Astrocyte of the spinal cord (primary cell): ENCODE measurements at regions not wholly inside any gene's neighbourhood (a gene's known extent, or its start where the extent isn't known, plus 50 kb on each side); places are given as distances from the start of the nearest gene placed in this dataset.

Source experiments
- DNase-seq: peaks from one replicate; pipeline ENCODE4 v3.0.0; 2011; ENCODE audit warnings: low read depth, low spot score
- H3K4me3 ChIP-seq: 2 replicates; pipeline ENCODE4 v1.5.1; 2011; ENCODE audit warnings: low read depth, mild to moderate bottlenecking, low read length, moderate library complexity
- CTCF ChIP-seq: IDR thresholded peaks from 2 replicates; pipeline ENCODE4 v1.5.1; 2012; ENCODE audit warnings: low read depth, mild to moderate bottlenecking, low read length, inconsistent platforms
- in situ Hi-C: cut with HindIII; loops from 2 replicates; pipeline ENCODE4 v1.10.0; 2017; ENCODE audit warnings: low sequenced_read_pairs

GRCh38 chr2:146598791-146599190 lies 1246.0 kb upstream of the ACVR2A start:
- TF ChIP-seq CTCF = no peak
- no peak for DNase-seq
- in situ Hi-C loops = no loop called here

GRCh38 chr2:146597291-146597690 lies 1247.5 kb upstream of the ACVR2A start:
- TF ChIP-seq CTCF = no peak
- H3K4me3 ChIP-seq = no peak overlapping the region
- DNase-seq = no peak
- in situ Hi-C loops = no loop called here

More at GRCh38 chr2:146598791-146599190, 1246.0 kb upstream of the ACVR2A start:
- H3K4me3 ChIP-seq = no peak overlapping the region

- in situ Hi-C loops = no loop called here
- no peak overlapping the region for H3K4me3 ChIP-seq
- no peak for DNase-seq
- no peak for TF ChIP-seq CTCF
These were observed 1252.9 kb upstream of the ACVR2A start for GRCh38 chr2:146591908-146592307.

GRCh38 chr2:146587291-146587713 lies 1257.5 kb upstream of the ACVR2A start:
- no peak for TF ChIP-seq CTCF
- no peak for DNase-seq
- no peak overlapping the region for H3K4me3 ChIP-seq
- in situ Hi-C loops = no loop called here

GRCh38 chr2:146584316-146584715 lies 1260.5 kb upstream of the ACVR2A start:
- in situ Hi-C loops = no loop called here
- DNase-seq = no peak
- no peak overlapping the region for H3K4me3 ChIP-seq
- TF ChIP-seq CTCF = no peak

- peak; percentile 68 for DNase-seq
- no peak for TF ChIP-seq CTCF
- in situ Hi-C loops = no loop called here
- no peak overlapping the region for H3K4me3 ChIP-seq
These were observed 1265.5 kb upstream of the ACVR2A start for GRCh38 chr2:146579147-146579930.
